ENCODE measurements at regions not wholly inside any gene's neighbourhood (a gene's known extent, or its start where the extent isn't known, plus 50 kb on each side); places are given as distances from the start of the nearest gene placed in this dataset.

DNA sequence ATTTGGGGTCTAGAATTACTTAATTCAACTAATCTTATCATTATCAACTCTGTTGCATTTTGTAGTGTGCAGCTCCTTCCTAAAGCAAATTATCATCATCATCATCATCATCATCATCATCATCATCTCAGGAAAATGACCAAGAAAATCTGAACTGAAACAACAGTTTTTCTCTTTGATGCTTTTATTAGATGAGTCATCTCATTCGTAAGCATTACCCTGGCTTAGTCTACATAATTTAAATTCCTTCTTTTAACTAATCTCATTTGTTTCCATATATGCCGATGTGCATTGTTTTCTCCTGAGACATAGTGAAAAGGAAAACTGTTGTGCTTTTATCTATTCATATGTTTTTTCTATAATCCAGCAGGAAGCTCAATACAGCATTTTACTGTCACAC lies 173.0 kb upstream of the PDE4D start:
- Histone ChIP-seq H2BK20ac (ENCODE audit: low read depth, low read length) (no peak overlapping the region), H3K9ac (ENCODE audit: low read depth, low read length) (no peak overlapping the region), H3K23ac (ENCODE audit: low read depth, low read length) (no peak overlapping the region), H3K27me3 (ENCODE audit: control insufficient read depth, insufficient read depth, low read length) (no peaks in the 10 kb centered on the region), H4K8ac (ENCODE audit: low read depth in 2 of 2, low read length in 2 of 2) (no peak overlapping the region), H2BK15ac (ENCODE audit: low read depth, low read length) (no peak overlapping the region), H4K5ac (ENCODE audit: low read depth, low read length) (no peak overlapping the region), H3K18ac (ENCODE audit: low read depth, low read length) (no peak overlapping the region), H3K4me3 (ENCODE audit: insufficient read depth, low read depth, low read length) (no peak overlapping the region), H3K36me3 (ENCODE audit: control insufficient read depth, insufficient read depth, low read length) (no peaks in the 10 kb centered on the region), H3K4me2 (ENCODE audit: low read depth, low read length) (no peak overlapping the region), H4K91ac (ENCODE audit: insufficient read depth, low read depth, low read length) (no peak overlapping the region), H3K27ac (ENCODE audit: insufficient read depth, low read length) (no peak overlapping the region), H2AFZ (replicated peaks; ENCODE audit: low read length, poor library complexity) (no peak overlapping the region), H3K4ac (ENCODE audit: low read depth, low read length) (no peak overlapping the region), H4K20me1 (ENCODE audit: insufficient read depth, low read length) (no peaks in the 10 kb centered on the region), H2AK5ac (ENCODE audit: low read depth, low read length) (no peak overlapping the region), H3K4me1 (ENCODE audit: control insufficient read depth, insufficient read depth, low read length) (no peaks in the 10 kb centered on the region), H2BK5ac (ENCODE audit: low read depth, low read length, poor library complexity, severe bottlenecking) (no peak overlapping the region), H2BK120ac (ENCODE audit: low read depth, low read length) (no peak overlapping the region), H3K14ac (replicated peaks; ENCODE audit: low read depth, low read length) (no peak overlapping the region), H3K79me1 (ENCODE audit: low read depth in 1 of 2, low read length in 2 of 2) (no peaks in the 10 kb centered on the region), H2AK9ac (replicated peaks; ENCODE audit: low read depth, low read length, poor library complexity) (no peak overlapping the region), H3K9me3 (ENCODE audit: control insufficient read depth, insufficient read depth, low read length) (no peaks in the 10 kb centered on the region), H3K9me1 (ENCODE audit: insufficient read depth, low read length) (no peaks in the 10 kb centered on the region), H3K56ac (ENCODE audit: extremely low read depth, insufficient read depth, low read length) (no peak overlapping the region)
- ChIA-PET POLR2A (ENCODE audit: unreplicated experiment) (no interaction called here), CTCF (no interaction called here)
- ATAC-seq (ENCODE audit: low read depth) = no peak; the same call in 1 of the 2 replicates
- in situ Hi-C loops (cut with MboI; ENCODE audit: low sequenced_read_pairs) (no loop called here), dilution Hi-C loops (cut with HindIII; ENCODE audit: low sequenced_read_pairs, unreplicated experiment) (no loop called here), intact Hi-C loops (cut with micrococcal nuclease) (no loop called here)
- WGBS, 2 experiments (ENCODE audit: extremely low coverage in 2 of 2, insufficient read length in 1 of 2) = no CpG with 5 or more reads among the region's 2 CpGs
- peak; percentile 1 for DNase-seq
- no peak for TF ChIP-seq MXI1 (IDR thresholded peaks at IDR 0.05; ENCODE audit: borderline replicate concordance, low read depth, low read length)
- no peak for TF ChIP-seq BHLHE40 (IDR thresholded peaks at IDR 0.05; ENCODE audit: low read depth, low read length)
- TF ChIP-seq MAFK (IDR thresholded peaks at IDR 0.05; ENCODE audit: low read depth, low read length) = no peak
- TF ChIP-seq ELK1 (IDR thresholded peaks at IDR 0.05; ENCODE audit: borderline replicate concordance, low read depth, low read length) = no peak
- TF ChIP-seq, protein P1, sequence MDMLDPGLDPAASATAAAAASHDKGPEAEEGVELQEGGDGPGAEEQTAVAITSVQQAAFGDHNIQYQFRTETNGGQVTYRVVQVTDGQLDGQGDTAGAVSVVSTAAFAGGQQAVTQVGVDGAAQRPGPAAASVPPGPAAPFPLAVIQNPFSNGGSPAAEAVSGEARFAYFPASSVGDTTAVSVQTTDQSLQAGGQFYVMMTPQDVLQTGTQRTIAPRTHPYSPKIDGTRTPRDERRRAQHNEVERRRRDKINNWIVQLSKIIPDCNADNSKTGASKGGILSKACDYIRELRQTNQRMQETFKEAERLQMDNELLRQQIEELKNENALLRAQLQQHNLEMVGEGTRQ (IDR thresholded peaks at IDR 0.05; ENCODE audit: low read depth, low read length) = no peak
- no peak for TF ChIP-seq SMC3 (IDR thresholded peaks at IDR 0.05; ENCODE audit: low read depth, low read length)
- TF ChIP-seq NFE2L2 (IDR thresholded peaks at IDR 0.05; ENCODE audit: low read depth, low read length) = no peak
- no peak for TF ChIP-seq CTCF (conservative IDR thresholded peaks at IDR 0.05; ENCODE audit: low read depth, low read length)
- no TSS peak for BruUV-seq (replicated peaks)
